ENCODE measurements at regions not wholly inside any gene's neighbourhood (a gene's known extent, or its start where the extent isn't known, plus 50 kb on each side); places are given as distances from the start of the nearest gene placed in this dataset.

GRCh38 chr7:41384418-41384817 is 318.5 kb downstream of the INHBA start:
- no peak for TF ChIP-seq CTCF (IDR thresholded peaks at IDR 0.05)
- no peak for TF ChIP-seq POLR2A (IDR thresholded peaks at IDR 0.05; ENCODE audit: low read depth)
